SK-N-SH (cell line): ENCODE measurements at regions not wholly inside any gene's neighbourhood (a gene's known extent, or its start where the extent isn't known, plus 50 kb on each side); places are given as distances from the start of the nearest gene placed in this dataset.

Source experiments
- GATA2 ChIP-seq: sonication (generic); formaldehyde crosslinking; IDR thresholded peaks from 2 replicates; pipeline ENCODE4 v1.5.0; 2020; ENCODE audit warnings: mild to moderate bottlenecking, missing genetic modification reagents
- MXI1 ChIP-seq: IDR thresholded peaks from 2 replicates; pipeline ENCODE4 v1.6.1; 2012; ENCODE audit warnings: mild to moderate bottlenecking, low read depth, low read length, improper control_type of control experiment
- REST ChIP-seq: IDR thresholded peaks from 2 replicates; pipeline ENCODE4 v1.6.1; 2012; ENCODE audit warnings: mild to moderate bottlenecking, low read depth, low read length, moderate library complexity

GRCh38 chr2:138110453-138111083 is 146.3 kb downstream of the HNMT start:
- no peak for TF ChIP-seq GATA2 (CRISPR knock-in tag)
- TF ChIP-seq REST = no peak
- no peak for TF ChIP-seq MXI1
